Upper lobe of left lung (tissue), 4 donors: ENCODE measurements at regions not wholly inside any gene's neighbourhood (a gene's known extent, or its start where the extent isn't known, plus 50 kb on each side); places are given as distances from the start of the nearest gene placed in this dataset.
"Not testable (repeated sequence)": the region's sequence is repeated elsewhere in the genome, so short reads cannot be mapped to it uniquely, and the experiment has no call there.

Source experiments
- POLR2AphosphoS5 ChIP-seq, 2 donors: sonication (generic); formaldehyde crosslinking; IDR thresholded peaks; one replicate each; pipeline ENCODE4 v1.5.1; 2017; ENCODE audit warnings: antibody characterized with exemption in 2 of 2
- TF ChIP-seq, protein P1 (sequence below), 6 experiments: fragments of 450-650 bp in 4 of 6; fragments of 200-600 bp in 2 of 6; sonication (generic) in 2 of 6; IDR thresholded peaks; one replicate each; pipeline ENCODE4 v1.5.1; 2016 to 2019; ENCODE audit warnings: antibody characterized with exemption in 6 of 6

DNA sequence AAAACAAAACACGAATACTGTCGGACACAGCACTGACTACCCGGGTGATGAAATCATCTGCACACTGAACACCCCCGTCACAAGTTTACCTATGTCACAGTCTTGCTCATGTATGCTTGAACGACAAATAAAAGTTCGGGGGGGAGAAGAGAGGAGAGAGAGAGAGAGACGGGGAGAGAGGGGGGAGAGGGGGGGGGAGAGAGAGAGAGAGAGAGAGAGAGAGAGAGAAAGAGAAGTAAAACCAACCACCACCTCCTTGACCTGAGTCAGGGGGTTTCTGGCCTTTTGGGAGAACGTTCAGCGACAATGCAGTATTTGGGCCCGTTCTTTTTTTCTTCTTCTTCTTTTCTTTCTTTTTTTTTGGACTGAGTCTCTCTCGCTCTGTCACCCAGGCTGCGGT is 2290.1 kb upstream of the TPTE start:
- TF ChIP-seq, protein P1, sequence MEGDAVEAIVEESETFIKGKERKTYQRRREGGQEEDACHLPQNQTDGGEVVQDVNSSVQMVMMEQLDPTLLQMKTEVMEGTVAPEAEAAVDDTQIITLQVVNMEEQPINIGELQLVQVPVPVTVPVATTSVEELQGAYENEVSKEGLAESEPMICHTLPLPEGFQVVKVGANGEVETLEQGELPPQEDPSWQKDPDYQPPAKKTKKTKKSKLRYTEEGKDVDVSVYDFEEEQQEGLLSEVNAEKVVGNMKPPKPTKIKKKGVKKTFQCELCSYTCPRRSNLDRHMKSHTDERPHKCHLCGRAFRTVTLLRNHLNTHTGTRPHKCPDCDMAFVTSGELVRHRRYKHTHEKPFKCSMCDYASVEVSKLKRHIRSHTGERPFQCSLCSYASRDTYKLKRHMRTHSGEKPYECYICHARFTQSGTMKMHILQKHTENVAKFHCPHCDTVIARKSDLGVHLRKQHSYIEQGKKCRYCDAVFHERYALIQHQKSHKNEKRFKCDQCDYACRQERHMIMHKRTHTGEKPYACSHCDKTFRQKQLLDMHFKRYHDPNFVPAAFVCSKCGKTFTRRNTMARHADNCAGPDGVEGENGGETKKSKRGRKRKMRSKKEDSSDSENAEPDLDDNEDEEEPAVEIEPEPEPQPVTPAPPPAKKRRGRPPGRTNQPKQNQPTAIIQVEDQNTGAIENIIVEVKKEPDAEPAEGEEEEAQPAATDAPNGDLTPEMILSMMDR (IDR thresholded peaks at IDR 0.05): not testable (repeated sequence)
- not testable (repeated sequence) for TF ChIP-seq POLR2AphosphoS5 (IDR thresholded peaks at IDR 0.05)
